Heart right ventricle (tissue), 16 donors: ENCODE measurements at regions not wholly inside any gene's neighbourhood (a gene's known extent, or its start where the extent isn't known, plus 50 kb on each side); places are given as distances from the start of the nearest gene placed in this dataset.

Source experiments
- ATAC-seq, 8 donors: fragments of 200-7000 bp; cut with Tn5 transposase; one replicate each; pipeline ENCODE4 v1.9.1; 2020; ENCODE audit warnings: mild to moderate bottlenecking in 8 of 8, moderate library complexity in 8 of 8, moderate number of reproducible peaks in 1 of 8
- DNase-seq, 2 donors: peaks; one replicate each; pipeline ENCODE4 v3.0.0-alpha.2; 2020
- H3K27ac ChIP-seq, 10 donors: fragments of 200-600 bp; sonication (generic) in 2 of 10; one replicate each; pipeline versions ENCODE4 v1.5.0 to v1.8.0; 2020 to 2022; ENCODE audit warnings: mild to moderate bottlenecking in 3 of 10
- H3K27me3 ChIP-seq, 7 donors: fragments of 200-600 bp; one replicate each; pipeline ENCODE4 v1.8.0; 2021 to 2022; ENCODE audit warnings: mild to moderate bottlenecking in 2 of 7
- H3K36me3 ChIP-seq, 9 donors: fragments of 200-600 bp; sonication (generic) in 1 of 9; one replicate each; pipeline versions ENCODE4 v1.5.0 to v1.8.0; 2020 to 2022; ENCODE audit warnings: mild to moderate bottlenecking in 2 of 9
- H3K4me1 ChIP-seq, 9 donors: fragments of 200-600 bp; sonication (generic) in 1 of 9; one replicate each; pipeline versions ENCODE4 v1.5.0 to v1.8.0; 2020 to 2022; ENCODE audit warnings: mild to moderate bottlenecking in 4 of 9
- H3K4me3 ChIP-seq, 10 donors: fragments of 200-600 bp; sonication (generic) in 2 of 10; one replicate each; pipeline versions ENCODE4 v1.5.0 to v1.8.0; 2020 to 2022; ENCODE audit warnings: mild to moderate bottlenecking in 7 of 10, moderate library complexity in 2 of 10
- H3K9me3 ChIP-seq, 11 donors: fragments of 200-600 bp in 10 of 11; sonication (generic) in 2 of 11; one replicate each; pipeline versions ENCODE4 v1.5.0 to v1.8.0; 2013 to 2022; ENCODE audit warnings: mild to moderate bottlenecking in 2 of 11, control low read depth in 1 of 11, moderate library complexity in 1 of 11
- CTCF ChIP-seq, 9 donors: fragments of 200-600 bp; sonication (generic) in 2 of 9; IDR thresholded peaks; one replicate each; pipeline versions ENCODE4 v1.5.0 to v1.8.0; 2021 to 2022; ENCODE audit warnings: antibody characterized with exemption in 9 of 9, mild to moderate bottlenecking in 5 of 9, moderate library complexity in 1 of 9
- WGBS, 2 donors: extraction: QIAGEN DNeasy Blood & Tissue Kit; methylation state at CpG; one replicate each; pipeline ENCODE4 v1.1.7; 2013; ENCODE audit warnings: inconsistent platforms in 1 of 2; 5-methylcytosine and 5-hydroxymethylcytosine counted together
- intact Hi-C, 10 donors: fragments of 100-400 bp; cut with DNase I; formaldehyde crosslinking; loops; one replicate each; pipeline versions ENCODE4 v1.11.1 to v1.14.2; 2022
- donor health status: Arrhythmogenic right ventricular cardiomyopathy.
- donor health status: ischemic (EF 13 %, LVEDD 7.1; RV severe dilation, severe dysfunction).
- donor health status: healthy with polysubstance abuse.
- donor health status: DM: no; HTN: yes; CAD: no.
- donor health status: DM: no; HTN: no; CAD: no.
- donor health status: ischemic (EF 25% LVEDD 6.9; RV normal size, moderate dysfunction).
- donor health status: ischemic (EF 25% LVEDD 5.7; RV mildly dilated, moderate dysfunction).
- donor health status: healthy.
- donor health status: DM: yes; HTN: yes; CAD: no.
- donor health status: Ischemic cardiomyopathy.
- donor health status: ischemic (EF 35%, LVEDD 5.7; RV mildly dilated, moderate dysfunction).
- donor health status: nonischemic (EF 11% LVEDD 7.7; RV severe dilation, severe dysfunction).
- donor health status: DM: yes; HTN: yes; CAD: no.
- donor health status: PGD.
- donor health status: ischemic (EF 29% LVEDD 5.4; RV normal size, mild dysfunction).
- donor health status: nonischemic (EF 23%, LVEDD 6.1; RV moderate dilation, normal function).

GRCh38 chr6:16058929-16059345 lies 69.9 kb upstream of the MYLIP start:
- 75 to 83% methylated on average over 4 of the region's 4 CpGs for WGBS, 2 donors
- no peak for TF ChIP-seq CTCF (IDR thresholded peaks at IDR 0.05)
- H3K27ac ChIP-seq: no peak overlapping the region
- H3K4me1 ChIP-seq: peaks cover 0 to 6% (median 0%) of the 10 kb centered on the region in 9 donors
- no peaks in the 10 kb centered on the region for H3K9me3 ChIP-seq
- DNase-seq: no peak
- no peak overlapping the region for H3K4me3 ChIP-seq
- H3K27me3 ChIP-seq: no peaks in the 10 kb centered on the region
- ATAC-seq: no peak
- intact Hi-C loops: no loop called here
- no peaks in the 10 kb centered on the region for H3K36me3 ChIP-seq

GRCh38 chr6:16058201-16058928 lies 70.5 kb upstream of the MYLIP start:
- Histone ChIP-seq H3K9me3 (no peaks in the 10 kb centered on the region), H3K27ac (no peak overlapping the region), H3K4me1 (peaks cover 0 to 6% (median 0%) of the 10 kb centered on the region in 9 donors), H3K36me3 (no peaks in the 10 kb centered on the region), H3K4me3 (no peak overlapping the region), H3K27me3 (no peaks in the 10 kb centered on the region)
- intact Hi-C loops: no loop called here
- WGBS, 2 donors: 79 to 82% methylated on average over 6 of the region's 6 CpGs
- TF ChIP-seq CTCF (IDR thresholded peaks at IDR 0.05): no peak
- no peak for DNase-seq
- ATAC-seq: no peak

- TF ChIP-seq CTCF (IDR thresholded peaks at IDR 0.05): no peak
- no peak overlapping the region for H3K27ac ChIP-seq
- no peaks in the 10 kb centered on the region for H3K27me3 ChIP-seq
- peaks cover 0 to 6% (median 0%) of the 10 kb centered on the region in 9 donors for H3K4me1 ChIP-seq
- DNase-seq (no peak), ATAC-seq (no peak)
- H3K4me3 ChIP-seq: no peak overlapping the region
- H3K9me3 ChIP-seq: no peaks in the 10 kb centered on the region
- H3K36me3 ChIP-seq: no peaks in the 10 kb centered on the region
- intact Hi-C loops: no loop called here
- 88 to 89% methylated on average over 6 of the region's 6 CpGs for WGBS, 2 donors
These were observed 71.4 kb upstream of the MYLIP start for GRCh38 chr6:16057446-16057845.

- Histone ChIP-seq H3K4me3 (no peak overlapping the region), H3K27ac (no peak overlapping the region), H3K27me3 (no peaks in the 10 kb centered on the region), H3K36me3 (no peaks in the 10 kb centered on the region), H3K4me1 (peaks cover 0 to 6% (median 0%) of the 10 kb centered on the region in 9 donors), H3K9me3 (no peaks in the 10 kb centered on the region)
- ATAC-seq (no peak), DNase-seq (no peak)
- no peak for TF ChIP-seq CTCF (IDR thresholded peaks at IDR 0.05)
- 91 to 93% methylated on average over 6 of the region's 6 CpGs for WGBS, 2 donors
- intact Hi-C loops: no loop called here
These were observed 72.5 kb upstream of the MYLIP start for GRCh38 chr6:16056263-16056870.
